ENCODE measurements at regions not wholly inside any gene's neighbourhood (a gene's known extent, or its start where the extent isn't known, plus 50 kb on each side); places are given as distances from the start of the nearest gene placed in this dataset.
"Not testable (repeated sequence)": the region's sequence is repeated elsewhere in the genome, so short reads cannot be mapped to it uniquely, and the experiment has no call there.

GRCh38 chr3:40645883-40646282, 121.1 kb downstream of the ZNF621 start:
- no peak for DNase-seq (ENCODE audit: low spot score)

GRCh38 chr3:40649346-40649745, 124.6 kb downstream of the ZNF621 start:
- peak; percentile 34 for DNase-seq (ENCODE audit: low spot score)

GRCh38 chr3:40652072-40652471, 127.3 kb downstream of the ZNF621 start:
- no peak for DNase-seq (ENCODE audit: low spot score)

GRCh38 chr3:40653001-40653400, 128.2 kb downstream of the ZNF621 start:
- no peak for DNase-seq (ENCODE audit: low spot score)

- DNase-seq (ENCODE audit: low spot score): no peak
These were observed 129.1 kb downstream of the ZNF621 start for GRCh38 chr3:40653878-40654277.

- DNase-seq (ENCODE audit: low spot score): no peak
These were observed 130.8 kb downstream of the ZNF621 start for GRCh38 chr3:40655551-40655950.

GRCh38 chr3:40657623-40658022, 132.9 kb downstream of the ZNF621 start:
- no peak for DNase-seq (ENCODE audit: low spot score)

GRCh38 chr3:40658305-40658704, 133.5 kb downstream of the ZNF621 start:
- no peak for DNase-seq (ENCODE audit: low spot score)

- DNase-seq (ENCODE audit: low spot score): no peak
These were observed 135.8 kb downstream of the ZNF621 start for GRCh38 chr3:40660554-40660953.

GRCh38 chr3:40661284-40661683, 136.5 kb downstream of the ZNF621 start:
- no peak for DNase-seq (ENCODE audit: low spot score)

GRCh38 chr3:40663280-40663679, 138.5 kb downstream of the ZNF621 start:
- DNase-seq (ENCODE audit: low spot score): no peak

- DNase-seq (ENCODE audit: low spot score): no peak
These were observed 144.4 kb downstream of the ZNF621 start for GRCh38 chr3:40669176-40669575.

GRCh38 chr3:40672861-40673260, 148.1 kb downstream of the ZNF621 start:
- no peak for DNase-seq (ENCODE audit: low spot score)

GRCh38 chr3:40677321-40677720, 152.6 kb downstream of the ZNF621 start:
- DNase-seq (ENCODE audit: low spot score): no peak

GRCh38 chr3:40677749-40678148, 153.0 kb downstream of the ZNF621 start:
- DNase-seq (ENCODE audit: low spot score): no peak

GRCh38 chr3:40679290-40679689, 154.5 kb downstream of the ZNF621 start:
- DNase-seq (ENCODE audit: low spot score): no peak

- no peak for DNase-seq (ENCODE audit: low spot score)
These were observed 156.2 kb downstream of the ZNF621 start for GRCh38 chr3:40680685-40681657.

- no peak for DNase-seq (ENCODE audit: low spot score)
These were observed 156.9 kb downstream of the ZNF621 start for GRCh38 chr3:40681658-40682055.

GRCh38 chr3:40689837-40690236, 165.1 kb downstream of the ZNF621 start:
- DNase-seq (ENCODE audit: low spot score): no peak

GRCh38 chr3:40690749-40691451, 166.1 kb downstream of the ZNF621 start:
- no peak for DNase-seq (ENCODE audit: low spot score)

- no peak for DNase-seq (ENCODE audit: low spot score)
These were observed 166.7 kb downstream of the ZNF621 start for GRCh38 chr3:40691452-40691861.

- DNase-seq (ENCODE audit: low spot score): no peak
These were observed 171.1 kb downstream of the ZNF621 start for GRCh38 chr3:40695848-40696247.

GRCh38 chr3:40698611-40699010, 173.9 kb downstream of the ZNF621 start:
- DNase-seq (ENCODE audit: low spot score): not testable (repeated sequence)

All from RKO (cell line).